GM13977 (cell line): ENCODE measurements at regions not wholly inside any gene's neighbourhood (a gene's known extent, or its start where the extent isn't known, plus 50 kb on each side); places are given as distances from the start of the nearest gene placed in this dataset.

Experiments
- DNase-seq: peaks from one replicate; pipeline ENCODE4 v3.0.0; 2012; ENCODE audit warnings: low spot score
- CTCF ChIP-seq: IDR thresholded peaks from 2 replicates; pipeline ENCODE4 v1.5.1; 2012; ENCODE audit warnings: mild to moderate bottlenecking, control low read depth; ENCODE audit not compliant: insufficient read depth; ENCODE audit errors: extremely low read depth, missing control alignments
- in situ Hi-C: fragments of 300-500 bp; cut with MboI; formaldehyde crosslinking; loops from one replicate; pipeline ENCODE4 v1.12.0; 2022; ENCODE audit warnings: low sequenced_read_pairs, low pct_unique_long_range_greater_than_20kb, mixed read lengths, inconsistent platforms; ENCODE audit not compliant: unreplicated experiment

GRCh38 chr21:27251752-27252151 is 284.9 kb upstream of the ADAMTS5 start:
- no peak for DNase-seq
- in situ Hi-C loops: no loop called here
- TF ChIP-seq CTCF: no peak

DNA sequence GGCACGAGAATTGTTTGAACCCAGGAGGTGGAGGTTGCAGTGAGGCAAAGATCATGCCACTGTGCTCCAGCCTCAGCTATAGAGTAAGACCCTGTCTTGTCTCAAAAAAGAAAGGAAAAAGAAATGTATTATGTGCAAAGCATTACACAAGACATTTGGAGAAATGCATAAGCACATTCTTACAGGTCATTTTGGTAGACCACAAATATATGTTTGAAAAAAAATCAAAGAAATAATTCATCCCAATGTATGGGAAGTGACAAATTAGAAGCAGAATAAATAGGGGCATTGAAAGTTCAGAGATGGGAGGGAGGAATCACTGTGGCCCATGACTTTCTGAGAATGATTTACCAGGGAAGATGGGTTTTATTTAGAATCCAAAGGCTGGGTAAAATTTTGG is 283.5 kb upstream of the ADAMTS5 start:
- in situ Hi-C loops: no loop called here
- DNase-seq: no peak
- TF ChIP-seq CTCF: no peak

- DNase-seq: no peak
- in situ Hi-C loops: no loop called here
- TF ChIP-seq CTCF: no peak
Observed at GRCh38 chr21:27248814-27249213, 281.9 kb upstream of the ADAMTS5 start.

- in situ Hi-C loops: no loop called here
- no peak for DNase-seq
- no peak for TF ChIP-seq CTCF
Observed at GRCh38 chr21:27246741-27247140, 279.9 kb upstream of the ADAMTS5 start.

DNA sequence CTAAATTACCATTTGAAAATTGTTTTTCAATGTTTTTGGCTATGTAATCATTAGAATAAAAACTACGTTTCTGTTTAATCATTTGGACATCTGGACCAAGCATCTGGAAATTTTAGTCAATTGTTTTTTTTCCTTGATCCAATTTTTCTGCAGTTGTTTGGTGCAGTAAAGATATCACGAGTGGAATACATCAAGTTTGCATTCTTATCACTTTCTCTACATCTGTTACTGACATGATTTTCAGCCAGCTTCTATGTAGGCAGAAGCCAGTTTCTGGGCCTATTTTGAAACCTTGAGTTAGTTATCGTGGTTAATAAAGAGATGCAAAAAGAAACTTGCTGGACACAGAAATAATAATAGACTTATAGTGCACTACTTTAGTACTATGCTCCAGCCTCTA is 277.9 kb upstream of the ADAMTS5 start:
- TF ChIP-seq CTCF: no peak
- no peak for DNase-seq
- in situ Hi-C loops: no loop called here

DNA sequence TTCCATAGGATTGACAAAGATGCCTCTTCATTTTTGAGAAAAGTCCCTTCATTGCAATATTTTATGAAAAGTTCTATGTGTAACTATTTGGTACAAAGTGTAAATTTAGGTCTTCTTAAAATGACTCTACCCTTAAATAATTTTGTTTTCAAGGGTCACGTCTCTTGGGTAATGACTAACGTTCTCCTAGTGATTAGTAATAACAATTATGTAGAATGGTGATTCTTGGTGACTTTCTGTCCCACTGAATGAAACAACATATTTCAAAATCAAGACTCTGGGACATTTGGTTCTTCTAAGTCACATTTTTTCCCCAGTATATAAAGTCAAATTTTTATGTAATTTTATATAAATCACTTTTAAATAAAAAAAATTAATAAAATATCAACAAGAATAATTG is 277.5 kb upstream of the ADAMTS5 start:
- no peak for TF ChIP-seq CTCF
- in situ Hi-C loops: no loop called here
- DNase-seq: no peak

GRCh38 chr21:27240839-27241238 is 274.0 kb upstream of the ADAMTS5 start:
- in situ Hi-C loops: no loop called here
- no peak for DNase-seq
- no peak for TF ChIP-seq CTCF
